GM12873 (cell line): ENCODE measurements at regions not wholly inside any gene's neighbourhood (a gene's known extent, or its start where the extent isn't known, plus 50 kb on each side); places are given as distances from the start of the nearest gene placed in this dataset.

ENCODE experiments used
- CTCF ChIP-seq: IDR thresholded peaks from 2 replicates; pipeline ENCODE4 v1.5.1; 2012; ENCODE audit warnings: low read depth, mild to moderate bottlenecking, moderate library complexity, low read length, control low read depth; ENCODE audit not compliant: insufficient read depth; ENCODE audit errors: missing control alignments

- no peak for TF ChIP-seq CTCF
These were observed 162.2 kb downstream of the HSD17B3 start for GRCh38 chr9:96139592-96140295.

- no peak for TF ChIP-seq CTCF
These were observed 163.4 kb downstream of the HSD17B3 start for GRCh38 chr9:96138616-96139015.

- TF ChIP-seq CTCF, result no peak
These were observed 164.1 kb downstream of the HSD17B3 start for GRCh38 chr9:96137671-96138429.

GRCh38 chr9:96136992-96137670 lies 164.8 kb downstream of the HSD17B3 start:
- no peak for TF ChIP-seq CTCF

- TF ChIP-seq CTCF, result no peak
These were observed 166.2 kb downstream of the HSD17B3 start for GRCh38 chr9:96135753-96136290.

GRCh38 chr9:96135076-96135752 lies 166.8 kb downstream of the HSD17B3 start:
- TF ChIP-seq CTCF, result no peak
